NCI-H82 treated with DMSO at 0.1 percent for 48 hours (cell line): ENCODE measurements at regions not wholly inside any gene's neighbourhood (a gene's known extent, or its start where the extent isn't known, plus 50 kb on each side); places are given as distances from the start of the nearest gene placed in this dataset.

Experiments used
- DNase-seq: peaks from one replicate; lab custom pipeline; 2025; ENCODE audit not compliant: unreplicated experiment; lab: John Stamatoyannopoulos, UW

DNA sequence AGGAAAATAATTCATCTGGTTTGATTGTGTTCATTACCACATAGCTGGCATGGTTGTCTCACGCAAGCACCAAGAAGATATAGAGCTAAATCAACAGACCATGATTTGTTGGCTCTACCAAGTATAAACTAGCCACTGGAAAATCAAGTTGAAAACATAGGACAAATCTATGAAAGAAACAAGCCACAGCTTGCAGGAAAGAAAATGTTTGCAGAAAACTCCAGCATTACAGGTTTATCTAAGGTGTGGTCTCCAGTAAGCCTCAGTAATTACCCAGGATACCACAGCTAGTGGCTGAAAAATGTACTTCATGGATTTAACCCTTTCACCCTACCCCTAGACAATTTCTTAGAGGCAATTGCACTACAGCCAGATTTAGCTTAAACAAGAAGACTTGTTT is 340.6 kb downstream of the SOX2 start:
- DNase-seq: no peak

DNA sequence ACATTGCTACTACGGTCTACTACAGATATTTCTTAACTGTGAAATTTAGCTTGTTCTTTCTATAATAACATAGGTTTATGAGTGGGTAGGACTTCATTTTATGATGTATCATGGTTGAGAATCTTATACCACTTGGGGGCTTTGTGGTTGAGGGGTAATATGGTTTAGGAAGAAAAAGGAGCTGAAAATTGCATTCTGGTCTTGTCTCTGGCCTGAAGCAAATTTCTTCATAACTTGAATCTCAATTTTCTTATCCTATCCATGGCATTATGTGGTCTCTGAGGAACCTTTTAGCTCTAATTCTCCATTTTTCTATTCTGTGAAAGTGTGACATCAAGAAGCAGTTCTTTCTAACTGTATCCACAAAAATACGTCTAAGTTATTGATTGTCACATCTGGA is 341.0 kb downstream of the SOX2 start:
- no peak for DNase-seq

DNA sequence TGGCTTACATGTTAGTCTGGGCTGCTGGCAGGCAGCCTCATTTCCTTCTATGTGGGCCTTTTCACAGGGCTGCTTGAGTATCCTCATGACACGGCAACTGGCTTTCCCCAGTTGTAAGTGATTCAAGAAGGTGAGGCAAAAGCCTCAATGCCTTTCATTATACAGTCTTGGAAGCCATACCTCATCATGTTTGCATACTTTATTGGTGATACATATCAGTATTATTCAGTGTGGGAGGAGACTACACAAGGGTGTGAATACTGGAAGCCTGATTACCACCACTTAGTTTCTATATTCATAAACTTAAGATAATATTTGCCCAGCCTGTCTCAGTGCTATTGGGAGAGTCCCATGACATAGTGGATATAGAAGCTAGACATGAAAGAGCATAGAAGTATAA is 346.8 kb downstream of the SOX2 start:
- DNase-seq: no peak

DNA sequence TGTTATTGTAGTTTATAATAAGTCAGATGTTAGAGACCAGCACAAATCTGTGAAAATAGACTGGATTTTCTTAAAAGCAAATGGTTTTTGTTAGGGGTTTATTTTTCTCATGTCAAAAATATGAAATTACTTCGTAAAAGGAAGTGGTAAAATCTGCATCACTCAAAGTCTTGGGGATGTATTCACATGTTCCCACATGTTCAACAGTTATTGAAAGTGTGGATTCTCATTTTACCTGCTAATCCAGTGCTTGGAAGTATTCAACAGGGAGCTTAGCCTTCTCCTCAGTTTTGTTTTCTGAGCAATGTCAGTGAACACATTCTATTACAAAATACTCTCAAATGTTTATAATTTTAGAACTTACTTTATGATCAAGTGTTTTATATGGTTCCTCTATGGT is 352.0 kb downstream of the SOX2 start:
- DNase-seq: no peak

DNA sequence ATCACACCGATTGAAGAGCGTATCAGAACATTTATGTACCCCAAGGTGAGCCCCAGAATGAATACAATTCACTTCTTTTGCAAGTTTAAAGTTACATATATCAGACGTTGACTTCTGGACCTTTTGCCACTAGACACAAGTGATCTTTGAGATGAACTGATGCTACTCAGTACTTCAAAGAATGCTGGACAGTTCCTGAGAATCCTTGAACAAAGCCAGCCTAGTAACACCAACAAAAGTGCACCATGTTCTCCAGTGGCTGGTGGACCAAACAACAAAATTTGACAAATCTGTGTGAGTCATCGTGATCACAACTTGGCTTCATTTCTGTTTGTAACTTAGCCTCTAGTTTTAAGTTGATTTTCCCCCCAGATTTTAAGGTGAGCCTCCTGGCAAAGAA is 355.7 kb downstream of the SOX2 start:
- no peak for DNase-seq

DNA sequence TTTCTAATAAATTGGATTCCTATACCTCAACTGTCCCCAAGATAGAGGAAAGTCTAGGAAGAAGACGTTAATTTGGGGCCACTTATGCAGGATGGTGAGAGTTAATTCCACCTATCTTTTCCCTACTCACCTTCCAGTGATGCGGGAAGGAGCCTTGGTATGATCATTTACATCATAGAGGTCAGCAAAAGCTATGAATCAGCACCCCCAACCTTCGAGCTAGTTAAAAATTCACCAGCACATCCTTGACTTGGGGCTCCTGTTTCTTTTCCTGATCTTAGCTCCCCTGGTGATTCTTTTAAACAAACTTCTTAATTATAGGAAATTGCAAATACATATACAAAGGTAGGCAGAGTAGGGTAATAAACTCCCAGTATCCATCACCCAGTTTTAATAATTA is 366.6 kb downstream of the SOX2 start:
- no peak for DNase-seq

DNA sequence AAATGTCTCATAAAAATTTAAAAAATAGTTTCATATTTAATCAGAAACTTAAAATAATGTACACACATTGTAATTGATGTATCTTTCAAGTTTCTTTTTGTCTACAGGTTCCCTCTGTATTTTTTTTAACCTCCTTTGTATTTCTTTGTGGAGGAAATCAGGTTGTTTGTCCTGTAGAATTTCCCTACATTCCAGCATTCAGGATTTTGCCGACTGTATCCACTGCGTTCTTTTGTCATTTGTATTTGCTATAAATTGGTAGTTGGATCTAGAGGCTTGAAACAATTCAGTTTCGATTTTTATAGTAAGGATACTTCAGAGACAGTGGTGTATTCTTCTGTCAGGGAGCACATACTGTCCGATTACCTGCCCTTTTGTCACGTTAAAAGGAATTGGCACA is 367.2 kb downstream of the SOX2 start:
- no peak for DNase-seq

DNA sequence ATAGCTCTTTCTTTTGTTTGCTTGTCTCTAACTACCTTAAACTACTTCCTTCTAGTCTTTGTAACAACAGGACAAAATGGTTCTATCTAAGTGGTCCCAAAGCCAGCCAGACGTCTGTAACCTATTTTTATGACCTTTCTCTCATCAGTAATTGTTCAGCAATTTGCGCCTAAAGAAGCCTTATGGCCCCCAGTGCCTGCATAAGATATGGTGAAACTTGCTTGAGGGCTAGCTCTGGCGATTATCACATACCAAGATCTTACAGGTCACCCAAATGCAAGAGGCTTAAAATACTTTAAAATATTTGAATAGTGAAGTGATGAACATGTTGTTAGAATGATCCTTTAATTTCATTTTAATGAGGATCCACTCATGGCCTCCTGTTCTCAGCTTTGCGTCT is 369.4 kb downstream of the SOX2 start:
- no peak for DNase-seq

DNA sequence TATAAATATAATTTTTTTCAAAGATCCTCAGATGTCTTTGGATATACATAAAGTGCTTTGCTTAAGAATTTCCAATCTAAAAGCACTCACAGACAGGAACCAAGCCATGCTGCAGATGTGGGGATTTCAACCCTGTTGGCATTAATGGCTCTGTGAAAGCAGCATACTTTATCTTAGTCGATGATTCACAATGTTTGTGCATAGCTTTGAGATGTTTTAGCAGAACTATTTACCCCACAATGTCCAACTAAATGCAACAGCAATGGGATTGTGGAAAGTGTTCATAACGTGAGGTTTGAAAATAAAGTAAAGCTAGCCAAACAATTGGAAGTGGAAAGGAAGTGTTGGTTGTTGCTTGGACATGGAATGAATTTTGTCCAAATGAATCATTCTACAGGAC is 371.4 kb downstream of the SOX2 start:
- DNase-seq: no peak

DNA sequence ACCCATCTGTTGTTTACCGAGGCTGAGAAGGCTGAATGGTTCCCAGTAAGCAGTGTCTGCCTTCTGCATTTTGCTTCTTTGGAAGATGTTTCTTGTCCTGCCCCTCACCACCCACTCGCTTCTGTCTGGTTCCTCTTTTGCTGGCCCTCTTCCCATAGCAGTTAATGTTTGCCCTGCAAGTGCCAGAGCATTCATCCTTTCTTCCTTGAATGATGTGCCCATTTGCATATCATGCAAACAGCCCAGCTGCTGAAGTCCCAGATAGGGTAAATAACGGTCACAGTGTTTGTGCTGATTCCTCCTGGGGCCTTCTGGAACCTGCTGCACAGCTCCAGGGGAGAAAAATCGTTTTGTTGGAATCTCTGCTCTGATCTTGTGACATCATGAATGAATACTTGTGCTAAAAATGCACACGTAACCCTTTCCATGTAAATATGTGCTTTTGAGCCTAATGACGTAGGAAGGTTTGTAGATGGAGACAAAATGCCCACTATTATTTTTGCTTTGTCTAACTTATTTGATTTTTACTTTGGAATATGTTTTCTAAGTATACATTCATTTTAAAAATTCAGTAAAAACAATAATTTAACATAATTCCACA is 381.0 kb downstream of the SOX2 start:
- no peak for DNase-seq

DNA sequence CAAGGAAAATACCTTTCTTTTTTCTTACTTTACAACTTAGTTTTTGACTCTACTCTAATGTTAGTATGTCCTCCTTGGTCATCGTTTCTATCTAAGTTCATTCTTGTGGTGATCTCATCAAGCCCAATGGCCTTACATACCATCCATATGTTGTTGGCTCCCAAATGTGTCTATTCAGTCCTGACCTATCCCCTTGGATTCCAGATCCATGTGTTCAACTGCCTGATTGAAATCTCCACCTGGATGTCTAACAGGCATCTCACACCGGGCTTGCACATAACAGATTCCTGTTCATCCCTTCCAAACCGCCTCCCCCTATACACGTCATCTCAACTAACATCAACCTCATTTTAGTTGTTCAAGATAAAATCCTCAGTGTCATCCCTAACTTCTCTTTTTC is 382.6 kb downstream of the SOX2 start:
- no peak for DNase-seq

DNA sequence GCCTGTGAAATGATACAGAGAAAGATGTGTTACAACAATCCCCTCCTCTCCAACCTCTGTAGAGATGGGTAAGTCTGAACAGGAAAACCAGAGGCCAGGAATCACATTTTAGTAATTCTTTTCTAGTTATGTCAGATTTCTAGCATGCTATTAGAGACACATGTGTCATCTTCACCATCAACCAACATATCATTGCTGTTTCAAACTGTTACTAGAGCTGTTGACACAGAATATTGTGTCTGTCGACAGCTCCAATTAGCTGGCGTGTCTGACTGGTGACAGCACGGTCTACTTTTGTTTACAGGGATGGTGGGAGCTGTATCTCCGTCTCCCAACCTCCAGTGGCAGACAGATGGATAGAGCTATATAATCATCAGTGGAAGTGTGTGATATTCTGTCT is 393.2 kb downstream of the SOX2 start:
- no peak for DNase-seq

DNA sequence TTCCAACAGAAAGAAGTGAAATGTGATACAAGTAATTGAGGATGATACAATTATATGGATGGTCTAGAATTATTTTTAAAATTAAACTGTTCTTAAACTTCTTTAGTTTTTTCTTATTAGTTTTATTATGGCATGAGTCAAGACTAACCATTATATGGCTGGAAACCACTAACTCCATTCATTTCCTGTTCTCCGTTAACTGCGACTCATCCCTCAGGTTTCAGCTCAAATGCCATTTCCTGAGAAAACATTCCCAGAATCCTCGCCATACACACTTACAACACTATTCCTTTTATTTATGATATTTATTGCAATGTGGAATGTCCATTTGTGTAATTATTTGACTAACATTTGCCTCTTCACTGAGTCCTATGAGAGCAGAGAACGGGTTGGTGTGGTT is 394.1 kb downstream of the SOX2 start:
- no peak for DNase-seq

DNA sequence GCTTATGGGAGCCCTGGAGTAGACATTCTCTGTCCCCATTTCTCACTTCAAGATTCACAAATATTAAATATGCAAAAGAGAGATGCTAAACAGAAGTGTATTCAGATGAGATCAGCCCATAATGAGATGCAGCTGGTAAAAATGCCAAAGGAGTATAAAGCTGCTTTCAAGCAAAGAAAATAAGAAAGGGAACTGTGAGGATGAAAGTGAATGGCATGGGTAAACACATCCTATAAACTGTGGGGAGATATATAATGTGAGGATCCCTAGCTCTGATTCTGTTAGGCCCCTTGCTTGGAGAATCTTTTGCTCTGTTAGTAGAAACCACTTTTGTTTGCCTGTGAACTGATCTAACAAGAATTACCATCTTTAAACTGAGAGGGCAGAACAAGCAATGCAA is 396.6 kb downstream of the SOX2 start:
- no peak for DNase-seq

DNA sequence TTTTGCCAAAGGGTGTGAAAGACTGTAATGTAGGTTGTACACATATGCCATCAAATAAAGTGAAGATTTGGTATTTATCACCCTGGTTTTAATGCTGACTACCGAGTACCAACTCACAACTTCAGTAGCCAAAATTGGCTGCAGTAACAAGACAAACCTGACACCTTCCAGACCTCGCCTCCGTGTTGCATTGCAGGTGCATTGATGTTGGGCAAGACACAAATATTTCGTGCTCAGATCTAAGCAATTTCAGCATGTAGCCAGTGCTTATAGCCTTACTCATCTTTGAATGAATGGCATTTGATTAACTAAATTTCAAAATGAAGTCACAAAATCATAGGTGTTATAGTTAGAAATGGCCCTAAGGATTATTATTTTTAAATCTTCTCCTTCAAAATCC is 400.2 kb downstream of the SOX2 start:
- DNase-seq: no peak

DNA sequence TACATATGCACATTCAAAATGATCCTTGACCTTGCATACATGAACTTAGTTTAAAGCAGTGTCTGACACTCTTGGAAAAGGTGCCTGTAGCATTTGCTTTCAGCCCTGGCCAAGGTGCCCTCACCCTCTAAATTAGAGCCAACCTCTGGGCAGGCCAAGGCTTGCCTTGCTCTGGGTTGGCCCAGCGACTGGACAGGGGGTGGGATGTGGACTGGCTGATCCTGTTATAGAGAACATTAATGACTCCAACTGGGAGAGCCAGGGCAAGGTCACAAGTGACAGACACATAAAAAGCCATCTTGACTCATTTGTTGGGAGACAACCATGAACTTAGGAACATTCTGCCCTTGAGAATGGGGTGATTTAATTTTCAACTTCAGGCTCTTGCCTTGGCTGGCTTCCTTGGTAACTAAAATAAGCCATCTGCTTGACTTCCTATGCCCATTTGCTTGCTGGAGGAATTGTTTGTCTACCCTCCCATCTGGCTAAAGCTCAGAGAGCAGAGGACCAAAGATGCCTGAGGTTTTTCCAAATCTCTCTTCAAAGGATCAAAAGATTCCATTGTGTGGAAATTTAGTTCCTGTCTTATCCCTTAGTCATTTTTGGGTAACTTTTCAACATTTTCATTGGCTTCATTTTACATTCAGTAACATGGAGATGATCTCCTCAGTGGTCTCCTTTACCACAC is 403.7 kb downstream of the SOX2 start:
- DNase-seq: no peak

DNA sequence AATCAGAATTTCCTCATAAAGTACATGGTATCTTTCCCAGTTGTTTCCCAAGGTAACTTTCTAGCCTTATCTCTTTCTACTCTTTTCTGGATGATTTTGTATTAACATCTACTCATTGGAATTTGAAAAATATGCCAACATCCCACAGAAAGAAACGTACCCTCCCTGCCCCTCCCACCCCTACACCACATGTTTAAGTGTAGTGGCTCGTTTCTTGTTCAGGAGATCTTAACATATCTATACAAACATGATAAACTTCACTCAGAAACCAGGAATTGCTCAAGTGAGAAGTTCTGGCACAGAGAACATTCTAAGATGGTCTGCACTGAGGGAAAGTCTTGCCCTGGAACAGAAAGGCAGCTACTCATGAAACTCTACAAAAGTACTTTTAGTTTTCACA is 404.7 kb downstream of the SOX2 start:
- DNase-seq: no peak

DNA sequence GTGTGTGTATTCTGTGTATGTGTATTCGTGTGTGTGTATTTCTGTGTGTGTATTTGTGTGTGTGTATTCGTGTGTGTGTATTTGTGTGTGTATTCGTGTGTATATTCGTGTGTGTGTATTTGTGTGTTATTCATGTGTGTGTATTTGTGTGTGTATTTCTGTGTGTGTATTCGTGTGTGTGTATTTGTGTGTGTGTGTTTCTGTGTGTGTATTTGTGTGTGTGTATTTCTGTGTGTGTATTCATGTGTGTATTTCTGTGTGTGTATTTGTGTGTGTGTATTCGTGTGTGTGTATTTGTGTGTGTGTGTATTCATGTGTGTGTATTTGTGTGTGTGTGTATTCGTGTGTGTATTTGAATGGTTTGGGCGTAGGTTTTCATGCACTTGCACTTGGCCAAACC is 405.4 kb downstream of the SOX2 start:
- no peak for DNase-seq

DNA sequence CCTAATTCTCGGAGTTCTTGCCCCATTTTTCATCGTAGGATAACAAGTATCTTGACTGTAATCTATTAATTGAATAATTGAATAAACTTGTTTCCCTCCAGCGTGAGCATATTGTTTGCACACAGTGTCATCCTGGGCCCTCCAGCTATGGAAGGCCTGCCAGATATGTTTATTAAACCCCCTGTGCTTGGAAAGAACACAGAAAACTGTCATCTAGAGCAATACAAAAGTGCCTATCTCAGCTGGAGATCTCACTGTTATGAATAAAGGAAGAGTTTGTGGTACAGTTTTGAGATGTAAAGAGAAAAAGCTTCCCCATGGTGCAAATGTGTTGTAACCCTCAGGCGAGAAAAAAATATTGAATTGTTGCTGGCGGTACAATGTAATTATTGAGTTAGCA is 405.9 kb downstream of the SOX2 start:
- DNase-seq: no peak

DNA sequence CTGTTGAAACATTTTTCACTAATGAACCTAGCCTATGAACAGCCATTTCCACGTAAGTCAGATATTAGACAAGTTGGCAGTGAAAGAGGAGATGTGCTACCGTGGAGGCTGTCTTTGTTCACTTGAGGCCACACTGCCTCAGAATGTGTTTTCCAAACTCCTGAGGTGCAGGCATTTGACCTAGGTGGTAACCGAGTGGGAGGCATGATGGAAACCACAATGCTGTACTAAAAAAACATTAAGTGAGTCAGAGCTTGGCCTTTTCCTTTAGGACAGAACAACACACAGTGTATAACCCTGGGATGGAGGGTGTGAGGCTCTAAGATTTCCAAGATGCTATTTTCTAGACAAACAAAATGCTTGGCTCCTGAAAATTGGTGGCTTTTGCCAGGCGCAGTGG is 406.3 kb downstream of the SOX2 start:
- DNase-seq: no peak

DNA sequence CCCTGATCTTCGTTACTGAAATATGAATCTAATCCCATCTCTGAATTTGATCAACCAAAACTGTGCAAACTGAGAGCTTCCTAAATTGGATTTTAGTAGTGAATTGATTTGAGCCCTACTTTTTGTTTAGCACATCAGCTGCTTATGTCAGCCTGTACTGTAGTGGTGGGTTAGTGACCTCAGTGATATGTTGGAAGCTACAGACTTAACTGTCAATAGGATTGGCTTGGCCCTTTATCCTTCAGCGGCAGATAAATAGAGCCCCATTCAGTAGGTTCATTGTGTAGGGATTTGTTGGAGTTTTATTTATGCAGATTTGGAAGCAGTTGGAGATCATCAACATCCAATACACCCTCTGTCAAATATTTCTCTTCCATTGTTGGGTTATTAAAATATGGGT is 409.7 kb downstream of the SOX2 start:
- DNase-seq: no peak

DNA sequence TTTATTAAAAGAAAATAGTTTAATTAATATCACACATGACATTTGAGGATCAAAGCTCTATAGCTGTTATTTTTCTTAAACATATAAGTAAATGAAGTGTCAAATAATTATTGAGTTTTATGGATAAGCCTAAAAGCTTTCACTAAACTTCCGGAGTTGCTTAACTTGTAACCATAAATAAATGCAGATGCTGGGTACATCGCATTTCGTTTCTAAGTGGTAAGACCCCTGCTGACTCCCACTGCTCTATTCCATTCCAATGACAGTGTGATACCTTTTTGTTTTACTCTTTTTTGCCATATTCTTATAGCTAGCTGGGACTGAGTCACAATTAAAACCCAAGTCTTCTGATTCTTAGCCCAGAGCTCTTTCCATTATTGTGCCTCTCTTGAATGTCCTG is 411.1 kb downstream of the SOX2 start:
- DNase-seq: no peak

DNA sequence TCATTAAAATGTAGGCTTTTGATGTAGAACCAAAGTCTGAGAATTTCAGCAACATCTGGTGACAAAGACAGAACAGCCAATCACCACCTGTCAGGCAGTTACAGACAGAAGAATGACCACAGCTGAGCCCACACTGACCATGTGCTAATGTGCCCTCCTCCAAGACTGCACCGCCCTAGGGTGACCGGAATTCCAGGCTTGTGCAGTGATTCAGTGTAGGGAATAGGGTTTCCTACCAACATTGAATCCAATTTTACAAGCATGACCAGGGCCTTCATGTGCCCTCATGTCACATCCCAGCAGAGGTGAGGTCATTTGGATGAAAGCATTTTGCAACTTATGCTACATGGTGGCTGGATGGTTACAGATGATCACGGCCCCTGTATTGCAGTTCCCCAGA is 412.5 kb downstream of the SOX2 start:
- no peak for DNase-seq
